Thymus (tissue), 11 donors: ENCODE measurements at regions not wholly inside any gene's neighbourhood (a gene's known extent, or its start where the extent isn't known, plus 50 kb on each side); places are given as distances from the start of the nearest gene placed in this dataset.
"Not testable (repeated sequence)": the region's sequence is repeated elsewhere in the genome, so short reads cannot be mapped to it uniquely, and the experiment has no call there.

ENCODE experiments used
- DNase-seq, 9 donors: peaks; one replicate each; pipeline ENCODE4 v3.0.0-alpha.2; 2013; ENCODE audit warnings: low spot score in 9 of 9, low read depth in 6 of 9, missing footprints in 1 of 9
- H3K27ac ChIP-seq, 2 donors: one replicate each; pipeline ENCODE4 v1.5.1; 2013; ENCODE audit warnings: control low read depth in 1 of 2, low read depth in 1 of 2, low read length in 1 of 2, mild to moderate bottlenecking in 1 of 2, moderate library complexity in 1 of 2
- H3K27me3 ChIP-seq, 2 donors: one replicate each; pipeline ENCODE4 v1.5.1; 2013; ENCODE audit warnings: low read length in 1 of 2; ENCODE audit not compliant: control insufficient read depth in 2 of 2, insufficient read depth in 1 of 2
- H3K36me3 ChIP-seq, 2 donors: one replicate each; pipeline ENCODE4 v1.5.1; 2013; ENCODE audit warnings: low read length in 1 of 2, mild to moderate bottlenecking in 1 of 2, moderate library complexity in 1 of 2; ENCODE audit not compliant: control insufficient read depth in 2 of 2, insufficient read depth in 2 of 2
- H3K4me1 ChIP-seq, 2 donors: one replicate each; pipeline ENCODE4 v1.5.1; 2013; ENCODE audit warnings: low read length in 2 of 2; ENCODE audit not compliant: control insufficient read depth in 2 of 2, insufficient read depth in 2 of 2
- H3K4me3 ChIP-seq, 2 donors: one replicate each; pipeline ENCODE4 v1.5.1; 2013; ENCODE audit warnings: low read length in 2 of 2, control low read depth in 1 of 2, mild to moderate bottlenecking in 1 of 2
- H3K9me3 ChIP-seq, 2 donors: one replicate each; pipeline ENCODE4 v1.5.1; 2013; ENCODE audit warnings: low read length in 1 of 2, mild to moderate bottlenecking in 1 of 2; ENCODE audit not compliant: control insufficient read depth in 2 of 2, insufficient read depth in 1 of 2
- WGBS: extraction: QIAGEN DNeasy Blood & Tissue Kit; methylation state at CpG from one replicate; pipeline ENCODE4 v1.1.7; 2013; 5-methylcytosine and 5-hydroxymethylcytosine counted together
- donor health status: healthy.

GRCh38 chr20:30595698-30596097, 661.8 kb upstream of the DEFB115 start:
- DNase-seq = no peak
- H3K36me3 ChIP-seq = no peaks in the 10 kb centered on the region
- no peaks in the 10 kb centered on the region for H3K27me3 ChIP-seq
- H3K4me3 ChIP-seq = no peak overlapping the region
- no peak overlapping the region for H3K27ac ChIP-seq
- 98% methylated on average over 3 of the region's 3 CpGs for whole genome bisulfite sequencing
- H3K4me1 ChIP-seq = no peaks in the 10 kb centered on the region
- peaks cover 5 to 23% of the 10 kb centered on the region in 2 donors for H3K9me3 ChIP-seq

GRCh38 chr20:30597429-30597828, 660.0 kb upstream of the DEFB115 start:
- not testable (repeated sequence) for DNase-seq, H3K27ac ChIP-seq, H3K4me1 ChIP-seq, H3K4me3 ChIP-seq, H3K27me3 ChIP-seq, H3K36me3 ChIP-seq
- WGBS = 61% methylated on average over 2 of the region's 2 CpGs
- H3K9me3 ChIP-seq = peaks cover 5 to 26% of the 10 kb centered on the region in 2 donors

- 90% methylated on average over 5 of the region's 5 CpGs for WGBS
- peaks cover 3 to 30% of the 10 kb centered on the region in 2 donors for H3K9me3 ChIP-seq
- DNase-seq = no peak
- H3K4me3 ChIP-seq = no peak overlapping the region
- no peak overlapping the region for H3K27ac ChIP-seq
- H3K27me3 ChIP-seq = no peaks in the 10 kb centered on the region
- no peaks in the 10 kb centered on the region for H3K4me1 ChIP-seq
- no peaks in the 10 kb centered on the region for H3K36me3 ChIP-seq
Observed at GRCh38 chr20:30598460-30599230, 658.8 kb upstream of the DEFB115 start.

- no peak for DNase-seq
- no peaks in the 10 kb centered on the region for H3K4me1 ChIP-seq
- H3K4me3 ChIP-seq = no peak overlapping the region
- H3K9me3 ChIP-seq = peaks cover 1 to 24% of the 10 kb centered on the region in 2 donors
- H3K36me3 ChIP-seq = no peaks in the 10 kb centered on the region
- WGBS = 78% methylated on average over 2 of the region's 2 CpGs
- no peaks in the 10 kb centered on the region for H3K27me3 ChIP-seq
- no peak overlapping the region for H3K27ac ChIP-seq
Observed at GRCh38 chr20:30599990-30600389, 657.5 kb upstream of the DEFB115 start.

GRCh38 chr20:30601974-30602373, 655.5 kb upstream of the DEFB115 start:
- no peaks in the 10 kb centered on the region for H3K36me3 ChIP-seq
- 86% methylated on average over 2 of the region's 2 CpGs for WGBS
- no peaks in the 10 kb centered on the region for H3K4me1 ChIP-seq
- H3K27ac ChIP-seq = no peak overlapping the region
- H3K9me3 ChIP-seq = peaks cover 1 to 24% of the 10 kb centered on the region in 2 donors
- H3K27me3 ChIP-seq = no peaks in the 10 kb centered on the region
- no peak for DNase-seq
- H3K4me3 ChIP-seq = no peak overlapping the region

GRCh38 chr20:30602424-30602823, 655.0 kb upstream of the DEFB115 start:
- H3K4me1 ChIP-seq = no peaks in the 10 kb centered on the region
- no peak for DNase-seq
- WGBS = 80% methylated on average over 3 of the region's 3 CpGs
- H3K36me3 ChIP-seq = no peaks in the 10 kb centered on the region
- peaks cover 1 to 23% of the 10 kb centered on the region in 2 donors for H3K9me3 ChIP-seq
- no peak overlapping the region for H3K4me3 ChIP-seq
- H3K27me3 ChIP-seq = no peaks in the 10 kb centered on the region
- no peak overlapping the region for H3K27ac ChIP-seq

- Histone ChIP-seq H3K27me3 (no peaks in the 10 kb centered on the region), H3K36me3 (no peaks in the 10 kb centered on the region), H3K27ac (no peak overlapping the region), H3K4me3 (no peak overlapping the region), H3K4me1 (no peaks in the 10 kb centered on the region), H3K9me3 (peaks cover 6 to 21% of the 10 kb centered on the region in 2 donors)
- WGBS = 83% methylated on average over 4 of the region's 4 CpGs
- no peak for DNase-seq
Observed at GRCh38 chr20:30606990-30607389, 650.5 kb upstream of the DEFB115 start.

- Histone ChIP-seq H3K36me3 (no peaks in the 10 kb centered on the region), H3K27me3 (no peaks in the 10 kb centered on the region), H3K9me3 (peaks cover 6 to 19% of the 10 kb centered on the region in 2 donors), H3K4me3 (no peak overlapping the region), H3K27ac (no peak overlapping the region), H3K4me1 (no peaks in the 10 kb centered on the region)
- no peak for DNase-seq
- 63% methylated on average over 9 of the region's 9 CpGs for whole genome bisulfite sequencing
Observed at GRCh38 chr20:30610029-30610693, 647.3 kb upstream of the DEFB115 start.

GRCh38 chr20:30610751-30611150, 646.7 kb upstream of the DEFB115 start:
- H3K4me1 ChIP-seq = no peaks in the 10 kb centered on the region
- no peak for DNase-seq
- no peak overlapping the region for H3K27ac ChIP-seq
- no peak overlapping the region for H3K4me3 ChIP-seq
- no peaks in the 10 kb centered on the region for H3K27me3 ChIP-seq
- peaks cover 6 to 25% of the 10 kb centered on the region in 2 donors for H3K9me3 ChIP-seq
- no peaks in the 10 kb centered on the region for H3K36me3 ChIP-seq
- 92% methylated on average over 4 of the region's 4 CpGs for WGBS
